GM19035 (cell line): ENCODE measurements at regions not wholly inside any gene's neighbourhood (a gene's known extent, or its start where the extent isn't known, plus 50 kb on each side); places are given as distances from the start of the nearest gene placed in this dataset.

Experiments
- ATAC-seq: cut with Tn5 transposase; IDR thresholded peaks from one replicate; pipeline ENCODE4 v1.9.1; 2021; ENCODE audit not compliant: unreplicated experiment

DNA sequence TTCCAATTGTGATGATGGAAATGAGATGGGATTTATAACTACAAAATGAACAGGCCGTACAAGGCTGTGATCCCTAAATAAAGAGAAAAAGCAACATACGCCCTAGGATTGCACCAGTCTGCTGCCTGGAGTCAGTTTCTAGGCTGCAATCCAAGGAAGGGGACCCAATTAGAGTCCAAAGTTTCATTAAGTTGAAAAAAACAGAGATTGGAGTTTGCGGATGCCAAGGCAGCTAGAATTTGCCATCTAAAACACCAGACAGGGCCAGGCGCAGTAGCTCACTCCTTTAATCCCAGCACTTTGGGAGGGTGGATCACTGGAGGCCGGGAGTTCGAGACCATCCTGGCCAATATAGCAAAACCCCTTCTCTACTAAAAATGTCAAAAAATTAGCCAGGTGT lies 661.0 kb downstream of the RPS29 start:
- ATAC-seq: no peak

DNA sequence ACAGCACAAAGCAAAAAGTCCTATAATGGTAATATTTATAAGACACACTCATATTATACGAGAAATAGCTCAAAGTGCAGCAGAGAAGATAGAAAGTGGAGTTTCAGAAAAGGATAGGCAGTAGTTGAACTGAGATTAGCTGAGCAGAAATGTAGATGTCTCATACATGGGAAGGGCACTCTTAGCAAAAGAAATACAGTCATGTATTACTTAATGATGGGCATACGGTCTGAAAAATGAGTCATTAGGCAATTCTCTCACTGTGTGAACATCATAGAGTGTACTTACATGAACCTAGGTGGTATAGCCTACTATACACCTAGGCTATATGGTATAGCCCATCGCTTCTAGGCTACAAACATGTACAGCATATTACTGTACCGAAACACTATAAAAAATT lies 671.3 kb downstream of the RPS29 start:
- no peak for ATAC-seq

DNA sequence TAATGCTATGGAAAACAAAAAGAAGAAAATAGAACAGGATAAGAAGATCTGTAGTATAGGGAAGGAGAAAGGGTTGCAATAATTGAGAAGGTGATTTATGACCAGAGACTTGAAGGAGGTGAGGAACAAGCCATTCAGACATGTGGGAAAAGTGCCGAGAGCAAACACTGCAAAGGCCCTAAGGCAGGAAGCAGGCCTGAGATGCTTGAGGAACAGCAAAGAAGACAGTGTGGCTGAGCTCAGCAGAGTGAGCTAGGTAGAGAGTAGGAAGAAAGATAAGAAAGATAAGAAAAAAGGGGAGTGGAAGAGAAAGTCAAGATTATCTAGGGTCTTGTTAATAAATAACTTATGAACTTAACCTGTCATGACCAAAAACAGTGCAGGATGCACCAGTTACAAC lies 671.8 kb downstream of the RPS29 start:
- no peak for ATAC-seq

DNA sequence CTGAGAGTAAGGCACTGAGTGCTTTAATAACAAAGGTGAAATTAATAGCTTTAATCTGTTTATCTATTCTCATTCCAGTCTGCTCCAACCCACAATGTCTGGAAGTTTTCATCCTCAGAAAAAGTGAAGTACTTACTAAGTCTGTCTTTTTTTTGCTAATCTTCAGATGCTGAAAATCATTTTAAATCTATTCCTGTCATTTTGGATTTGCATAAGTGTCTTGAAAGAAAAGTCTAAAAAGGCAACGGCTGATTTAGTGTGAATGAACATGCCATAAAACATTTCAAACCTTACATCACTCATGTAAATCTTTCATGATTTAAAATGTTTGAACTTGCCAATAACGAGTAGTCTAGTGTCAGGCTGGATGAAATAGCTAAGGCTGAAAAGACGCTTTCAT lies 685.6 kb downstream of the RPS29 start:
- ATAC-seq: no peak

GRCh38 chr14:48890333-48890732 lies 695.8 kb downstream of the RPS29 start:
- ATAC-seq: no peak

DNA sequence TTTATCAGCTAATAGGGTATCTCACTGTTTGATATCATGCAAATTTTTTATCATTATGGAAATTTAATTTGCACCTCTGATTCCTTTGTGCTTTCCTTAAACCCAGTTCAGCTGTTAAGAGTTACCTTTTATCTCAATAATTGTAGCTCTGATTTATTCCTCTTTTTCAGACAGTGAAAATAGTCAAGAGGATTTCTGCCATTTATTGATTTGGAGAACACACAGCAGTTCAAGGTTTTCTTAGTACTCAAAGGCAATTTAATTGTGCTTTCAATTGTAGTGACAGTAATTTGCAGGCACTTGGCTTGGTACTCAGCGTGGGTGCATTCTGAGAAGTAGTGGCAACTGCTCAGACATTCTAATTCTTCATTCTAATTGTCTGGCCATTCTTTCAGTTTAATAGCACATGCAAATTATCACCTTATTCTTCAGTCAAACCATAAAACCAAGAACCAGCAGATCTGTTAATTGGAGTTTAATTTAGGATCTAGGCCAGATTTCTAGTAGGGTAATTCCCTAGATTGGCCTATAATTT lies 709.3 kb downstream of the RPS29 start:
- no peak for ATAC-seq

- no peak for ATAC-seq
Observed at GRCh38 chr14:48874711-48875110, 711.5 kb downstream of the RPS29 start.

GRCh38 chr14:48857366-48857765 lies 728.8 kb downstream of the RPS29 start:
- no peak for ATAC-seq

DNA sequence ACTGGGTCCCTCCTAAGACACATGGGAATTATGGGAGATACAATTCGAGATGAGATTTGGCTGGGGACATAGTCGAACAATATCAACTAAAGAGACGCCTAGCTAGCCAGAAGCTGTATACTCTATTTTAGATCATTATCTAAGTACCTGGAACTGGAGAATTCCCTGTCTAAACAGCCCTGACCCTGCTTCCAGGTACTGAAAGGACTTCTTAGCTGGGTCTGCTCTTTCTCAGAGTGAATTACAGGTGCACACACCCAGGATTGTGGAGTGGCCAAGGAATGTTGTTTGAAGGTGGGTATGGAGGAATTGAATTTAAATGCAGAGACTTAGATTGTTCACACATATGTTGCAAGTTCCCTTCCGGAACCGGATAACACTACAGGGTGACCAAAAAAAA lies 733.0 kb downstream of the RPS29 start:
- no peak for ATAC-seq

GRCh38 chr14:48849741-48850322 lies 736.3 kb downstream of the RPS29 start:
- no peak for ATAC-seq

DNA sequence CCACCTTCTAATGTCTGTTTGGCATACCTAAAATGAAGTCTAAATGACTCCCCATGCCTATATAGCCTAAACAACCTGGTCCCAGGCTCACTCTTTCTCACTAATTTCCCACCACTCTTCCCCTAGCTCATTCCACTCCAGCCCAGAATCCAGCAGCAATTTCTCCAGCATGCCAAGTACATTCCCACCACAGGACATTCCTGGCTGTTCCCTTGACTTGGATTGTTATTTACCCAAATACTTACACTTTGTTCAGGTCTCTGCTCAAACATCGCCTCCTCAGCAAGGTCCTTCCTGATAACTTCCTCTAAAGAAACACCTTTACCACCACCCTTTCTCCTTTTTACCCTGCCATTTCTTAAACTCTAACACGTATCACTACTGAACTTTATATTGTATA lies 743.4 kb downstream of the RPS29 start:
- no peak for ATAC-seq

DNA sequence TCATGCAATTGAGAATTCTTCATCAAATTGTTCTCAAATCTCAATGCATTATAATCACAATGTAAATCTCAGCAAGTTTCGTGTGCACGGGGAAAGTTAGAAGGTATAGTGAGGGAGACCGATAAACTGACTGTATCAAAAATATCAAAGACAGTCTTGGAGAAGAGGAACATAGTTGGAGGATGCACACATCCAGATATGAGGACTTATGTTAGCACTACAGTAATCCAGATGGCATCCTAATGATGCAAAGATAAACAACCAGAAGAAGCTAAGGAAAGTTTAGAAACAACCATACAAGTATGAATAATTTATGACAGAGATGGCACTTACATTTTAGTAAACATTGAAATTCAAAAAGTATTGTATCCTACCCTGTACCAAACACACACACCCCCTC lies 760.1 kb downstream of the RPS29 start:
- ATAC-seq: no peak

DNA sequence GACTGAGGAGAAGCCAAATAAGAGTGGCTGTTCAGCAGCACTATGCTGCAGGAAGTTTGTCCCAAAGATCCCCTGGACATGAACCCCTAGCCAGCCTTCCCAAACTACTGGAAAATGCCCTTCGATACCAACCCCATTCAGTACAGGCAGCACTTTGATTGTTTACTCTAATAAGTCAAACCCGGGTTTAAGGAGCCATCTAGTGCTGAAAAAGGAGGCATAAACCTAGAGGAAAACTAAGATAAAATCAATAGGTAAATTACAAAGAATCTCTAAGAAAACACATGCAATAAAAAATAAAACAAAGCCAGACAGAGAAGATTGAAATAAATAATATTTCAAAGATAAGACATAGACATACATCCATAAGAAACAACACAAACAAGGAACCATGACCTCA lies 771.6 kb downstream of the RPS29 start:
- no peak for ATAC-seq

DNA sequence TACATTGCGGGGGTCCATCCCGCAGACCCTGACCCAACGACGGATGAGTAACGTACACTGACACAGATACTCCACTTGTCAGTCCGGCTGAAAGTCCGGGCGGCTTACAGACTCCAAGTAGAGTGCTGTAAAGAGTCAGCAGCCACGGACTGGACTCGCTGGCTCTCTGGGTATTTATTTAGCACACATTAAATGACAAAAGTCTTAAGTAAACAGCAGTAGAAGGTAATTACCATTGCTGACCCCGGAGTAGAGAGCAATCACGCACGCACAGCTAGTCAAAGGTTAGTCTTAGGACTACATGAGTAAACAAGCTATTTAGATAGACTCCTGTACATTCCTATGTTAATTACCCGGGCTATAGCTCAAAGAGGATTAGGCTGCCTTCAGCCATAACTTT lies 780.9 kb downstream of the RPS29 start:
- no peak for ATAC-seq

GRCh38 chr14:48792376-48793024 lies 793.7 kb downstream of the RPS29 start:
- no peak for ATAC-seq

DNA sequence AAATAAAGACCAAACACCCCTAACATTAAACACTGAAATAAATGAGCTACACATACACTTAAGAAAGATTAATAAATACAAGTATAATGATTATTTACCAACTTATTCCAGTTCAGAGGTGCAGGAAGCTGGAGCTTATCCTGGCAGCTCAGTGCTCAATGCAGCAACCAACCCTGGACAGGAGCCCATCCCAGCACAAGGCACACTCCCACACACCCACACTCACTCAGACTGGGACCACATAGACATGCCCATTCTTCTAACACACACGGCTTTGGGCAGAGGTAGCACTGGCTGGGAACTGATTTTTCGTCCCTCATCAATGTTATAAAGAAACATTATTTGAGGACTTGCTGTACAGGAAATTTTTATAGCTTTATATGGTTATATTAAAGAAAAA lies 797.4 kb downstream of the RPS29 start:
- ATAC-seq: no peak

DNA sequence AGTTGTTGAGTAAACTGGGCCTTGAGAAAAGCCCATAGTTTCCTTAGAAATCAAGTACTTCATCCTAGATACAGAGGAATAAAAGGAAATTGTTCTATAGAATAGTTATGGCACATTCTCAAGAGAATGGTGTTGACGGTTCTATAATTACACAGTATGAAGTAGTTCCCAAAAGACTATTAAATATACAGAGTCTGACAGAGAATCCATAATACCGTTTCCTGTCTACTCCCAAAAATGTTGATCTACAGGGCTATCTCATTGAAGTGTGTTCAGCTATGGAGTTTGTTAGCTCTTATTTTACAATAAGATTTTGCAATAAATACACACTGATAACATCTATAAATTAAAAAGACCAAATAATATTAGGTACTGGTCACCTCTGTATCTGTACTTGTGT lies 799.7 kb downstream of the RPS29 start:
- ATAC-seq: no peak

- ATAC-seq: no peak
Observed at GRCh38 chr14:48771717-48772116, 814.5 kb downstream of the RPS29 start.

- ATAC-seq: no peak
Observed at GRCh38 chr14:48751293-48751692, 834.9 kb downstream of the RPS29 start.

DNA sequence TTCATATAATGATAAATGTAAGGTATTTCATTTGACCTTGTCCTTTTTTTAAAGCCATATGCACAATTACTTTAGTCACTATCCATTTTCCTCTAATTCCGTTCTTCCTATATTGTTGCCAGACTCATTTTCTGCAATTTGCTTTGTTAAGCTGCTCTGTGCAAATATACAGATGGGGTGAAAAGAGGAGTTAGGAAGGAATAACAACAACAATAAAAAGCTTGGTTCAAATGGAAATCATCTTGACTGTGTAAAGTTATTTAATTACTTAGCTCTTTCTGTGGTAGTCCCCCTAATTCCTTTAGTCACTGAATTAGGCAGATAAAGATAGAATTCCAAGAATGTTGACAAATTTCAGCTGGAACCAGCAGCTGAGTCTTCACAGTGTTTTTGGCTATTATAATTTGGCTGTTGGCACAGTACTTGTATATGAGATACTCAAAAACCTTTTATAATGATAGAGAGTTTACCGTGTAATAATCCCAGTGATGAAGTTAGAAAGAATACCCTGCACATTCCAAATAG lies 838.0 kb downstream of the RPS29 start:
- no peak for ATAC-seq

DNA sequence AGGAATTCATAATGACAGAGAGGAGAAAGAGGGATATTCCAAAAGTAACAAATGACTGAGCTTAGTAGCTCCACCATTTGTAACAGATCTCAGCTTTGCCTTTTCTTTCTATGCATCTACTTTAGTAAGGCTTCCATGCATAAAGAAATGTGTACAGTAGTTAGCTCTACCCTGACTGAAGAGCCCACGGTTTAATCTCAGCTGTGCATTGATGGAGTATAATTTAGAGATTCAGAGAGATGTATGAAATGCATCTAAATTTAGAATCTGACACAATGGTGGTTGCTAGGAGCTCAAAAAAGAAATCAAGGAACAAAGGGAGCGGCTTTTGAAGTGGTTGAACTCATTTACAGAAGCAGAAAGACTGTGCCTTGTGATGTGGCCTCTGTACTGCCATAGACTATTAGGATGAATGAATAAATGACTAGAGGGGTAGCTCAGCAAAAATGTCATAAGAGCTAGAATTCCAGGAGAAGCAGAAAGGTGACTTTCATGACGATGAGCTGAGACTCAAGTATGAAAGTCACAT lies 838.6 kb downstream of the RPS29 start:
- no peak for ATAC-seq

- ATAC-seq: no peak
Observed at GRCh38 chr14:48744202-48744601, 842.0 kb downstream of the RPS29 start.
